ENCODE measurements at regions not wholly inside any gene's neighbourhood (a gene's known extent, or its start where the extent isn't known, plus 50 kb on each side); places are given as distances from the start of the nearest gene placed in this dataset.
A peak's percentile ranks its signal among the peaks of the same experiment; 100 is the strongest.

DNA sequence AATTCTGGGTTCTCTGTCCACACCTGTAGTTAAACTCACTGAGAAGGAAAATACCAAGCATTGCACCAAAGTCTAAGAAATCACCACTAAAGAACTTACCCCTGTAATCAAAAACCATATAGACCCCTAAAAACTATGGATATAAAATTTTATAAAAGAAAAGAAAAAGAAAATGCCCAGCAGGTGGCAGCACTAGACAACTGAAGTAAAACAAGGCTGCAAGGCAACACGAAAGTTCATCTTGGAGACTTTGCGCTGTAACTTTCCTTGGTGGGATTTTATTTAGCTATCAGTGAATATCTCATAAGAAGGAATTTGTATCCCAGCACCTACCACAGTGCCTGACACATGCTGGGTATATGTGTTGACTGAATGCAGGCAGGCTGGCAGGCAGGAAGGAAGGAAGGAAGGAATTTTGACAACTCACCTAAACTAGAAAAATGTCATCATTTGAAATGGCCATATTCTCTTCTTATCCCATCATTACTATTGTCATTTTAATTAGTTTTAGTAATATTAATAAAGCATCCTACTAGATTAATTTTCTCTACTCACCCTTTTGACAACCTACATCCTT lies 68.2 kb upstream of the ETV6 start:
- H2AK5ac ChIP-seq (ENCODE audit: low read depth, low read length): peak overlapping the region; percentile 93
- no peak overlapping the region for H3K18ac ChIP-seq (ENCODE audit: low read depth, low read length)
- no peak overlapping the region for H3K4me3 ChIP-seq (ENCODE audit: insufficient read depth, low read depth, low read length)
- no peaks in the 10 kb centered on the region for H3K36me3 ChIP-seq (ENCODE audit: control insufficient read depth, insufficient read depth, low read length)
- no peaks in the 10 kb centered on the region for H3K9me3 ChIP-seq (ENCODE audit: control insufficient read depth, insufficient read depth, low read length)
- H4K91ac ChIP-seq (ENCODE audit: insufficient read depth, low read depth, low read length): no peak overlapping the region
- H3K9ac ChIP-seq (ENCODE audit: low read depth, low read length): 0 out of 2 replicates have a peak overlapping the region, but pooled peaks have one; percentile 33
- no peaks in the 10 kb centered on the region for H3K9me1 ChIP-seq (ENCODE audit: insufficient read depth, low read length)
- H4K20me1 ChIP-seq (ENCODE audit: insufficient read depth, low read length): no peaks in the 10 kb centered on the region
- H3K27ac ChIP-seq (ENCODE audit: insufficient read depth, low read length): no peak overlapping the region
- 0 out of 2 replicates have a peak overlapping the region, but pooled peaks have one; percentile 38 for H3K14ac ChIP-seq (replicated peaks; ENCODE audit: low read depth, low read length)
- H2BK120ac ChIP-seq (ENCODE audit: low read depth, low read length): peak overlapping the region; percentile 28; the same call in 1 of the 2 replicates
- no TSS peak for BruUV-seq (replicated peaks)
- H3K4me1 ChIP-seq (ENCODE audit: control insufficient read depth, insufficient read depth, low read length): peaks cover 7% of the 10 kb centered on the region
- intact Hi-C loops (cut with micrococcal nuclease) (loop anchor here (1.0 to 5.0 kb wide), 7 partner anchors 41 to 1123 kb away; no protein-coding TSS in a partner anchor), dilution Hi-C loops (cut with HindIII; ENCODE audit: low sequenced_read_pairs, unreplicated experiment) (no loop called here), in situ Hi-C loops (cut with MboI; ENCODE audit: low sequenced_read_pairs) (loop anchor here (5.0 to 10.0 kb wide), 2 partner anchors 451 to 744 kb away; no protein-coding TSS in a partner anchor)
- WGBS, 2 experiments (ENCODE audit: extremely low coverage in 2 of 2, insufficient read length in 1 of 2): no CpG with 5 or more reads among the region's 2 CpGs
- H3K4me2 ChIP-seq (ENCODE audit: low read depth, low read length): no peak overlapping the region
- ATAC-seq (ENCODE audit: low read depth) (0 out of 2 replicates have a peak, but pooled peaks have one; percentile 19), DNase-seq (peak; percentile 78)
- H2BK20ac ChIP-seq (ENCODE audit: low read depth, low read length): no peak overlapping the region
- TF ChIP-seq NFE2L2 (IDR thresholded peaks at IDR 0.05; ENCODE audit: low read depth, low read length) (no peak), RAD21 (IDR thresholded peaks at IDR 0.05; ENCODE audit: low read length) (peak; percentile 87), CHD1 (IDR thresholded peaks at IDR 0.05; ENCODE audit: low read depth, low read length) (no peak), MXI1 (IDR thresholded peaks at IDR 0.05; ENCODE audit: borderline replicate concordance, low read depth, low read length) (no peak), BHLHE40 (IDR thresholded peaks at IDR 0.05; ENCODE audit: low read depth, low read length) (no peak), MAFK (IDR thresholded peaks at IDR 0.05; ENCODE audit: low read depth, low read length) (no peak), CEBPB (IDR thresholded peaks at IDR 0.05; ENCODE audit: low read depth, low read length) (no peak), SMC3 (IDR thresholded peaks at IDR 0.05; ENCODE audit: low read depth, low read length) (peak; percentile 89)
- TF ChIP-seq, protein P1, sequence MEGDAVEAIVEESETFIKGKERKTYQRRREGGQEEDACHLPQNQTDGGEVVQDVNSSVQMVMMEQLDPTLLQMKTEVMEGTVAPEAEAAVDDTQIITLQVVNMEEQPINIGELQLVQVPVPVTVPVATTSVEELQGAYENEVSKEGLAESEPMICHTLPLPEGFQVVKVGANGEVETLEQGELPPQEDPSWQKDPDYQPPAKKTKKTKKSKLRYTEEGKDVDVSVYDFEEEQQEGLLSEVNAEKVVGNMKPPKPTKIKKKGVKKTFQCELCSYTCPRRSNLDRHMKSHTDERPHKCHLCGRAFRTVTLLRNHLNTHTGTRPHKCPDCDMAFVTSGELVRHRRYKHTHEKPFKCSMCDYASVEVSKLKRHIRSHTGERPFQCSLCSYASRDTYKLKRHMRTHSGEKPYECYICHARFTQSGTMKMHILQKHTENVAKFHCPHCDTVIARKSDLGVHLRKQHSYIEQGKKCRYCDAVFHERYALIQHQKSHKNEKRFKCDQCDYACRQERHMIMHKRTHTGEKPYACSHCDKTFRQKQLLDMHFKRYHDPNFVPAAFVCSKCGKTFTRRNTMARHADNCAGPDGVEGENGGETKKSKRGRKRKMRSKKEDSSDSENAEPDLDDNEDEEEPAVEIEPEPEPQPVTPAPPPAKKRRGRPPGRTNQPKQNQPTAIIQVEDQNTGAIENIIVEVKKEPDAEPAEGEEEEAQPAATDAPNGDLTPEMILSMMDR (conservative IDR thresholded peaks at IDR 0.05; ENCODE audit: low read depth, low read length): peak; percentile 63
- TF ChIP-seq, protein P2, sequence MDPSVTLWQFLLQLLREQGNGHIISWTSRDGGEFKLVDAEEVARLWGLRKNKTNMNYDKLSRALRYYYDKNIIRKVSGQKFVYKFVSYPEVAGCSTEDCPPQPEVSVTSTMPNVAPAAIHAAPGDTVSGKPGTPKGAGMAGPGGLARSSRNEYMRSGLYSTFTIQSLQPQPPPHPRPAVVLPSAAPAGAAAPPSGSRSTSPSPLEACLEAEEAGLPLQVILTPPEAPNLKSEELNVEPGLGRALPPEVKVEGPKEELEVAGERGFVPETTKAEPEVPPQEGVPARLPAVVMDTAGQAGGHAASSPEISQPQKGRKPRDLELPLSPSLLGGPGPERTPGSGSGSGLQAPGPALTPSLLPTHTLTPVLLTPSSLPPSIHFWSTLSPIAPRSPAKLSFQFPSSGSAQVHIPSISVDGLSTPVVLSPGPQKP (IDR thresholded peaks at IDR 0.05; ENCODE audit: borderline replicate concordance, low read depth, low read length): no peak
- no peak overlapping the region for H3K23ac ChIP-seq (ENCODE audit: low read depth, low read length)
- no peak overlapping the region for H4K5ac ChIP-seq (ENCODE audit: low read depth, low read length)
- ChIA-PET CTCF (interaction anchor here (0.6 to 5.7 kb wide), 6 partner anchors 9 to 457 kb away, joined by 3 to 54 read pairs (median 4); no protein-coding TSS in a partner anchor), POLR2A (ENCODE audit: unreplicated experiment) (interaction anchor here (1.0 kb wide), 1 partner anchor 452 kb away, joined by 3 read pairs; no protein-coding TSS in a partner anchor)
- H2BK15ac ChIP-seq (ENCODE audit: low read depth, low read length): peak overlapping the region; percentile 84; the same call in 1 of the 3 replicates
- no peaks in the 10 kb centered on the region for H3K79me1 ChIP-seq (ENCODE audit: low read depth in 1 of 2, low read length in 2 of 2)
- H4K8ac ChIP-seq (ENCODE audit: low read depth in 2 of 2, low read length in 2 of 2): no peak overlapping the region
- 0 out of 2 replicates have a peak overlapping the region, but pooled peaks have one; percentile 14 for H3K4ac ChIP-seq (ENCODE audit: low read depth, low read length)
- no peak overlapping the region for H2AFZ ChIP-seq (replicated peaks; ENCODE audit: low read length, poor library complexity)
- no peak overlapping the region for H3K56ac ChIP-seq (ENCODE audit: extremely low read depth, insufficient read depth, low read length)
- peaks cover 5% of the 10 kb centered on the region for H3K27me3 ChIP-seq (ENCODE audit: control insufficient read depth, insufficient read depth, low read length)
- no peak overlapping the region for H2BK5ac ChIP-seq (ENCODE audit: low read depth, low read length, poor library complexity, severe bottlenecking)
- H2AK9ac ChIP-seq (replicated peaks; ENCODE audit: low read depth, low read length, poor library complexity): no peak overlapping the region
